T-cell (primary cell): ENCODE measurements at regions not wholly inside any gene's neighbourhood (a gene's known extent, or its start where the extent isn't known, plus 50 kb on each side); places are given as distances from the start of the nearest gene placed in this dataset.

Experiments
- ATAC-seq, 4 experiments: fragments of 200-7000 bp in 3 of 4; fragments of 150-1000 bp in 1 of 4; cut with Tn5 transposase; replicated peaks in 1 of 4; 1 replicate in 3 of 4; 2 replicates in 1 of 4; pipeline ENCODE4 v1.10.0; 2021; ENCODE audit warnings: moderate library complexity in 3 of 4, mild to moderate bottlenecking in 2 of 4, moderate number of reproducible peaks in 1 of 4
- CTCF ChIA-PET, 2 donors: fragments of 300-600 bp; sonication (Branson Sonifier 250); formaldehyde crosslinking; loops; one replicate each; lab custom pipeline; 2022; ENCODE audit warnings: antibody characterized with exemption in 2 of 2; lab: Charles Lee
- POLR2A ChIA-PET, 2 donors: fragments of 300-600 bp; sonication (Branson Sonifier 250); formaldehyde crosslinking; loops; one replicate each; lab custom pipeline; 2022; ENCODE audit warnings: antibody characterized with exemption in 2 of 2; lab: Charles Lee
- DNase-seq, 35 experiments: peaks; one replicate each; pipeline versions ENCODE4 v3.0.0 to v3.0.0-alpha.2; 2013 to 2023
- H3K27ac ChIP-seq: one replicate; pipeline ENCODE4 v1.5.1; 2013; ENCODE audit warnings: low read length
- H3K27me3 ChIP-seq, 2 experiments: replicated peaks in 1 of 2; 1 replicate in 1 of 2; 2 replicates in 1 of 2; pipeline versions ENCODE4 v1.6.1 to v1.7.0; 2013; ENCODE audit warnings: low read length in 1 of 2, mixed read lengths in 1 of 2; ENCODE audit not compliant: control insufficient read depth in 2 of 2, insufficient read depth in 2 of 2; ENCODE audit errors: extremely low read depth in 1 of 2
- H3K36me3 ChIP-seq, 2 donors: 1 replicate in 1 of 2; 2 replicates in 1 of 2; pipeline versions ENCODE4 v1.6.1 to v1.7.0; 2013; ENCODE audit warnings: low read length in 1 of 2; ENCODE audit not compliant: control insufficient read depth in 2 of 2, insufficient read depth in 1 of 2; ENCODE audit errors: extremely low read depth in 1 of 2
- H3K4me1 ChIP-seq, 2 experiments: 1 replicate in 1 of 2; 2 replicates in 1 of 2; pipeline versions ENCODE4 v1.6.1 to v1.7.0; 2013; ENCODE audit warnings: low read length in 2 of 2, mixed read lengths in 1 of 2; ENCODE audit not compliant: insufficient read depth in 2 of 2, control insufficient read depth in 1 of 2; ENCODE audit errors: extremely low read depth in 1 of 2
- H3K4me3 ChIP-seq, 2 donors: 1 replicate in 1 of 2; 2 replicates in 1 of 2; pipeline versions ENCODE4 v1.5.1 to v1.7.0; 2013; ENCODE audit warnings: mild to moderate bottlenecking in 2 of 2, low read length in 1 of 2, moderate library complexity in 1 of 2; ENCODE audit not compliant: control insufficient read depth in 1 of 2; ENCODE audit errors: extremely low read depth in 1 of 2
- H3K9me3 ChIP-seq: 2 replicates; pipeline ENCODE4 v1.7.0; 2013
- H3K27ac Mint-ChIP-seq, 2 donors: one replicate each; pipeline ENCODE4 v1.8.0; 2020 to 2021; ENCODE audit warnings: mild to moderate bottlenecking in 2 of 2, mixed read lengths in 2 of 2
- H3K27me3 Mint-ChIP-seq, 2 donors: one replicate each; pipeline ENCODE4 v1.8.0; 2021 to 2022; ENCODE audit warnings: mixed read lengths in 2 of 2
- H3K36me3 Mint-ChIP-seq: one replicate; pipeline ENCODE4 v1.8.0; 2021; ENCODE audit warnings: mixed read lengths
- H3K4me1 Mint-ChIP-seq, 3 donors: one replicate each; pipeline ENCODE4 v1.8.0; 2020 to 2022; ENCODE audit warnings: mixed read lengths in 3 of 3, mild to moderate bottlenecking in 1 of 3
- H3K4me3 Mint-ChIP-seq, 3 donors: one replicate each; pipeline ENCODE4 v1.8.0; 2020 to 2022; ENCODE audit warnings: mild to moderate bottlenecking in 3 of 3, mixed read lengths in 3 of 3, moderate library complexity in 3 of 3
- H3K9me3 Mint-ChIP-seq, 3 donors: one replicate each; pipeline ENCODE4 v1.8.0; 2020 to 2022; ENCODE audit warnings: mixed read lengths in 3 of 3
- WGBS: methylation state at CpG from one replicate; pipeline ENCODE4 v1.1.5; 2013; ENCODE audit warnings: missing lambda C conversion rate; ENCODE audit not compliant: insufficient coverage; 5-methylcytosine and 5-hydroxymethylcytosine counted together

DNA sequence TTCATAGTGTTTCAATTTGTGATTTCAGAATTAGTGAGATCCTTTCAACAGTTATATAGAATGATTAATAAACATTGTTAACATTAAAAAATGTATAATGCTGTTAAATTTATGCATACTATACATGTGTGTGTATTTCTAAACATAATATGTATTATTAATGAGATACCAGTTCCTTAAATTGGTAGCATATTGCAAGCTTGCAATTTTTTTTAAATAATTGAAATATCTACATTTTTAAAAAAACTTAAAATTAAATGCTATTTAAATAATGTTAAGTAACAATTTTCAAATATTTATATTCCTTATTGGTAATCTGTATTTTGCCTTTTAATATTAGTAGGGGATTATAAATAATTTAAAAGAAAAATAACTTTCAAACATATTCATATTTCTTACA lies 1479.5 kb upstream of the PCDH7 start:
- no peak overlapping the region for H3K27ac Mint-ChIP-seq
- POLR2A ChIA-PET = no interaction called here
- H3K27me3 Mint-ChIP-seq = no peaks in the 10 kb centered on the region
- no peaks in the 10 kb centered on the region for H3K4me1 Mint-ChIP-seq
- peaks cover 6 to 18% (median 12%) of the 10 kb centered on the region in 3 donors for H3K9me3 Mint-ChIP-seq
- CTCF ChIA-PET = no interaction called here
- no peak for ATAC-seq
- DNase-seq = no peak
- H3K4me3 ChIP-seq = no peak overlapping the region
- no peak overlapping the region for H3K27ac ChIP-seq
- no peak overlapping the region for H3K4me3 Mint-ChIP-seq
- no peaks in the 10 kb centered on the region for H3K27me3 ChIP-seq
- H3K36me3 Mint-ChIP-seq = no peaks in the 10 kb centered on the region
- no peaks in the 10 kb centered on the region for H3K9me3 ChIP-seq
- H3K36me3 ChIP-seq = no peaks in the 10 kb centered on the region
- no peaks in the 10 kb centered on the region for H3K4me1 ChIP-seq

DNA sequence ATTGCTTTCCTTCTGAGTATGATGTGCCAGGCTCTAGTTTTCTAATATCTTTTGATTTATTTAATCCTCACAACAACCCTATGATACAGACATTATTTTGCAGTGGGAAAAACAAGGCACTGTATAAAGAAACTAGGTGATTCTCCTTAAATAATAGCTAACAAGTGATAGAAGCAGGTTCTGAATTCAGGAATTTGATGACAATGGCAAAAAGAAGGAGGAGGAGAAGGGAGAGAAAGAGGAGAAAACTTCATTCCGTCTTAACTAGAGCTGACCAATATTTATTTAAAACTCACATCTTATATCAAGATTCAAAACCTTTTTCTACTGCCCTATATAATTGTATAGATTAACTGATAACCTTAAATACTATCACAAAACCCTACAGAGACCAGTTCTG lies 1477.1 kb upstream of the PCDH7 start:
- POLR2A ChIA-PET = no interaction called here
- no peak overlapping the region for H3K27ac Mint-ChIP-seq

DNA sequence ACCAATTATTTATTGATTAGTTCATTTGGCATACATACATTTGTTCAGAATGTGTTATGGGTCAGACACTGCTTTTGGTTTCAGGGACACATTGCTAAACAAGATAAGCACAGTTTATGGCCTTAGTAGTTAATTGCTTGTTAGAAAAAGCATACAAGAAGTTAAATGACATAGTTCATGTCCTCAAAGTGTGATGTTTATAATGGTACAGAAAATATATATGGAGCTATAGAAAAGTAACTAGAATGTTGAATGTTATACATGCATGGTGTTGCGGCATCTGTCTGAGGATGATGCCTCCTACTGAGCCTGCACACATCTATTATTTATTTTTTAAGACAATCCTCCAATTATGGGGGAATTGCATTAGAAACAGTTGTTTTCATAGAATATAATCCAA lies 1476.3 kb upstream of the PCDH7 start:
- no CpG with 5 or more reads among the region's 1 CpG for WGBS
- H3K36me3 ChIP-seq = no peaks in the 10 kb centered on the region
- H3K9me3 ChIP-seq = no peaks in the 10 kb centered on the region
- no peak for DNase-seq
- no peak overlapping the region for H3K4me3 Mint-ChIP-seq
- no peaks in the 10 kb centered on the region for H3K4me1 Mint-ChIP-seq
- H3K27me3 ChIP-seq = no peaks in the 10 kb centered on the region
- CTCF ChIA-PET = no interaction called here
- peaks cover under 1 to 18% (median 17%) of the 10 kb centered on the region in 3 donors for H3K9me3 Mint-ChIP-seq
- no peak for ATAC-seq
- H3K27me3 Mint-ChIP-seq = no peaks in the 10 kb centered on the region
- POLR2A ChIA-PET = no interaction called here
- no peaks in the 10 kb centered on the region for H3K4me1 ChIP-seq
- no peak overlapping the region for H3K27ac Mint-ChIP-seq
- H3K36me3 Mint-ChIP-seq = no peaks in the 10 kb centered on the region
- no peak overlapping the region for H3K4me3 ChIP-seq
- no peak overlapping the region for H3K27ac ChIP-seq

More for the DNA sequence above, 1477.1 kb upstream of the PCDH7 start:
- no peaks in the 10 kb centered on the region for H3K27me3 Mint-ChIP-seq
- no peaks in the 10 kb centered on the region for H3K9me3 ChIP-seq
- no peaks in the 10 kb centered on the region for H3K27me3 ChIP-seq
- no peaks in the 10 kb centered on the region for H3K4me1 Mint-ChIP-seq
- CTCF ChIA-PET = no interaction called here
- H3K27ac ChIP-seq = no peak overlapping the region
- no peaks in the 10 kb centered on the region for H3K36me3 ChIP-seq
- no peaks in the 10 kb centered on the region for H3K4me1 ChIP-seq
- H3K9me3 Mint-ChIP-seq = peaks cover 0 to 18% (median 14%) of the 10 kb centered on the region in 3 donors
- no CpG with 5 or more reads among the region's 1 CpG for WGBS
- no peak overlapping the region for H3K4me3 ChIP-seq
- no peak for ATAC-seq
- no peaks in the 10 kb centered on the region for H3K36me3 Mint-ChIP-seq
- no peak for DNase-seq
- no peak overlapping the region for H3K4me3 Mint-ChIP-seq

DNA sequence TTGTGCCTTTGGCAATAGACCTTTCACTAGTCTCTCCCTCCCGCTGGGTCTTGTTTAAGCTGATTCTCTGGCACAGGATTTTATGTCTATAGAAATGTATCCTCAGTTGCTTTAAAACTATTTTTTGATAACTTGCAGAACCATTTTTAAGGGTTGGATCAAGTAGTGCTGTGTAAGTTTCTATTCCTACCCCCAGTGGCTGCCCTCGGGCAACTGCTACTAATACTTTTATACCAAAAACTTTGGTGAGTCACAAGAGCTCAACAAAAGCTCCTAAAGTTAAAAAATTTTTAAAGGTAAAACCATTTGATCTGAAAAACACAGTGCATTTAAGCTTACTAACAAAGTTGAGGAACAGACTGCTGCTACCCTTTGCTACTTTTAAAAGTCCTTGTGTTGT lies 1460.6 kb upstream of the PCDH7 start:
- H3K27ac ChIP-seq = no peak overlapping the region
- ChIA-PET CTCF (interaction anchor here in 1 of 2 donors (0.6 kb wide), 1 partner anchor 10 kb away, joined by 3 read pairs; no protein-coding TSS in a partner anchor), POLR2A (no interaction called here)
- Mint-ChIP-seq H3K27ac (no peak overlapping the region), H3K27me3 (no peaks in the 10 kb centered on the region), H3K4me1 (no peaks in the 10 kb centered on the region), H3K4me3 (no peak overlapping the region), H3K9me3 (peaks cover 17 to 23% (median 20%) of the 10 kb centered on the region in 3 donors), H3K36me3 (no peaks in the 10 kb centered on the region)
- 60% methylated on average over 1 of the region's 2 CpGs for WGBS
- no peaks in the 10 kb centered on the region for H3K36me3 ChIP-seq
- no peak for DNase-seq
- ATAC-seq = no peak
- no peaks in the 10 kb centered on the region for H3K4me1 ChIP-seq
- no peak overlapping the region for H3K4me3 ChIP-seq
- H3K9me3 ChIP-seq = no peaks in the 10 kb centered on the region
- H3K27me3 ChIP-seq = no peaks in the 10 kb centered on the region

DNA sequence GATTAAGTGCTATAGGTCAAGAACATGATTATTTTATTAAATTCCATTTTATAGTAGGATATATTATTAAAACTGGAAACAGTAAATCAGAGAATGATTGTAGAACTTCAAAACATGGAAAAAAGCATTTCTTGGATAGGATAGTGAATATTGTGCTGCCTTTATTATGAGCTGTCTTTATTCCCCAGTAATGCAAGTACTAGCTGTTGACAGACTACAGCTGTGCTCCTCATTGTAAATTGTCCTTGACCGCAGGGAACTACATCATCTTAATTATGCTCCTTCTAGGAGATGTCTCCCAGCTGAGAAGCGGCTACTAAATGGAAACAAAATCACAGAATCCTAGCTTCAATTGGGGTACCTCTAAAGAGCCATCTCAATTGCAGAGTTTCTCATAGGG lies 1457.2 kb upstream of the PCDH7 start:
- ChIA-PET POLR2A (no interaction called here), CTCF (no interaction called here)
- no peaks in the 10 kb centered on the region for H3K36me3 Mint-ChIP-seq
- no peaks in the 10 kb centered on the region for H3K27me3 Mint-ChIP-seq
- H3K27ac Mint-ChIP-seq = no peak overlapping the region
- no peak for ATAC-seq
- no peak overlapping the region for H3K4me3 Mint-ChIP-seq
- WGBS = 100% methylated on average over 1 of the region's 2 CpGs
- no peak overlapping the region for H3K27ac ChIP-seq
- H3K36me3 ChIP-seq = no peaks in the 10 kb centered on the region
- H3K4me3 ChIP-seq = no peak overlapping the region
- peaks cover 16 to 18% (median 18%) of the 10 kb centered on the region in 3 donors for H3K9me3 Mint-ChIP-seq
- H3K4me1 Mint-ChIP-seq = no peaks in the 10 kb centered on the region
- no peaks in the 10 kb centered on the region for H3K4me1 ChIP-seq
- no peaks in the 10 kb centered on the region for H3K27me3 ChIP-seq
- DNase-seq = no peak
- peaks cover 2% of the 10 kb centered on the region for H3K9me3 ChIP-seq

DNA sequence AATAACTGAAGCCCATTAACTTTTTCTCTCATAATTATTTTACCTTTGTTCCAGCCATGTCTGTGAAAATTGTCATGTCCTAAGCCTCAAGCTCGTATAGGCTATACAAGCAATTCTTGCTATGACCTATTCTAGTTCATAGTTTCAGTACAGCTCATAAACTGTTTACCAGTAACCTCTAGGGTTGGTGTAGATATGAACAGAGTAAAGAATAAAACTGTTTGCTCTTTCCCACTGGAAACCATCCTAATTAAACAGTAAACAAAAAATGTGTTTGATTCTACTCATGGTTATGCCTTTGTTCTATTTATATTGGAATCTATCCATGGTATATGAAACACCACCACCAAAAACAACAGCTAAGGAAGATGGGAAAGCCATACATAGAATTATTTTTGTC lies 1444.0 kb upstream of the PCDH7 start:
- WGBS = no CpG with 5 or more reads among the region's 1 CpG
- no peaks in the 10 kb centered on the region for H3K27me3 Mint-ChIP-seq
- H3K9me3 Mint-ChIP-seq = peaks cover 3 to 21% (median 12%) of the 10 kb centered on the region in 3 donors
- no peak overlapping the region for H3K4me3 Mint-ChIP-seq
- H3K36me3 Mint-ChIP-seq = no peaks in the 10 kb centered on the region
- ATAC-seq (no peak), DNase-seq (no peak)
- ChIA-PET CTCF (no interaction called here), POLR2A (no interaction called here)
- no peaks in the 10 kb centered on the region for H3K36me3 ChIP-seq
- H3K27ac Mint-ChIP-seq = no peak overlapping the region
- peaks cover 2% of the 10 kb centered on the region for H3K9me3 ChIP-seq
- H3K27ac ChIP-seq = no peak overlapping the region
- H3K4me3 ChIP-seq = no peak overlapping the region
- no peaks in the 10 kb centered on the region for H3K4me1 Mint-ChIP-seq
- no peaks in the 10 kb centered on the region for H3K27me3 ChIP-seq
- no peaks in the 10 kb centered on the region for H3K4me1 ChIP-seq

DNA sequence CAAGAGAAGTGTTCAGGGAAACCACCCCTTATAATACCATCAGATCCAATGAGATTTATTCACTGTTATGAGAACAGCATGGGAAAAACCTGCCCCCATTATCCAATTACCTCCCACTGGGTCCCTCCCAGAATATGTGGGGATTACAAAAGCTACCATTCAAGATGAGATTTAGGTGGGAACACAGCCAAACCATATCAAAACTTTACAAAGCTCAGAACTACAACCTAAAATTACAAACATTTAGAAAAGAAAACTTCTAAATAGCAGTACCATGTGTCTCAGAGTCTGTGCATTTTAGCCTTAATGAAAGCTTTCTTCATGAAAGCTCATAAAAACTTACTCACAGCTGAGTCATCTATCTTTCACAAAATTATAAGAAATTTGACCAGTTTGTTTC lies 1442.8 kb upstream of the PCDH7 start:
- ATAC-seq = no peak
- H3K4me3 Mint-ChIP-seq = no peak overlapping the region
- H3K4me1 Mint-ChIP-seq = no peaks in the 10 kb centered on the region
- H3K36me3 Mint-ChIP-seq = no peaks in the 10 kb centered on the region
- no peaks in the 10 kb centered on the region for H3K27me3 ChIP-seq
- no peak for DNase-seq
- no peaks in the 10 kb centered on the region for H3K27me3 Mint-ChIP-seq
- no peaks in the 10 kb centered on the region for H3K4me1 ChIP-seq
- no peak overlapping the region for H3K4me3 ChIP-seq
- H3K9me3 Mint-ChIP-seq = peaks cover 4 to 15% (median 10%) of the 10 kb centered on the region in 3 donors
- ChIA-PET CTCF (no interaction called here), POLR2A (no interaction called here)
- H3K27ac Mint-ChIP-seq = no peak overlapping the region
- no peaks in the 10 kb centered on the region for H3K36me3 ChIP-seq
- H3K9me3 ChIP-seq = peaks cover 2% of the 10 kb centered on the region
- H3K27ac ChIP-seq = no peak overlapping the region
